Kidney (tissue), 13 donors: ENCODE measurements at regions not wholly inside any gene's neighbourhood (a gene's known extent, or its start where the extent isn't known, plus 50 kb on each side); places are given as distances from the start of the nearest gene placed in this dataset.

Source experiments
- DNase-seq, 5 donors: peaks; one replicate each; pipeline ENCODE4 v3.0.0-alpha.2; 2013 to 2020
- FAIRE-seq: peaks from 2 replicates; lab custom pipeline; 2012; peaks lifted over from hg19 to GRCh38; lab: Jason Lieb, UNC
- H3K27ac ChIP-seq, 2 donors: one replicate each; pipeline ENCODE4 v1.7.0; 2013; ENCODE audit warnings: low read depth in 2 of 2, low read length in 2 of 2, inconsistent platforms in 1 of 2
- H3K27me3 ChIP-seq: one replicate; pipeline ENCODE4 v1.7.1; 2013; ENCODE audit warnings: low read length, inconsistent platforms; ENCODE audit not compliant: control insufficient read depth, insufficient read depth
- H3K36me3 ChIP-seq, 3 donors: one replicate each; pipeline versions ENCODE4 v1.7.0 to v1.7.1; 2013; ENCODE audit warnings: low read length in 3 of 3, control low read depth in 1 of 3, inconsistent platforms in 1 of 3; ENCODE audit not compliant: insufficient read depth in 3 of 3, control insufficient read depth in 2 of 3
- H3K4me1 ChIP-seq, 3 donors: one replicate each; pipeline versions ENCODE4 v1.7.0 to v1.7.1; 2013; ENCODE audit warnings: low read length in 3 of 3, inconsistent platforms in 1 of 3, low read depth in 1 of 3; ENCODE audit not compliant: control insufficient read depth in 2 of 3, insufficient read depth in 2 of 3
- H3K4me3 ChIP-seq, 3 donors: one replicate each; pipeline versions ENCODE4 v1.7.0 to v1.8.1; 2013; ENCODE audit warnings: low read length in 3 of 3, control low read depth in 1 of 3, inconsistent platforms in 1 of 3
- H3K9ac ChIP-seq, 3 donors: one replicate each; pipeline versions ENCODE4 v1.7.0 to v1.7.1; 2013; ENCODE audit warnings: low read length in 3 of 3, control low read depth in 1 of 3, inconsistent platforms in 1 of 3
- H3K9me3 ChIP-seq, 3 donors: one replicate each; pipeline versions ENCODE4 v1.7.0 to v1.7.1; 2013; ENCODE audit warnings: low read length in 3 of 3, control low read depth in 1 of 3, inconsistent platforms in 1 of 3; ENCODE audit not compliant: control insufficient read depth in 2 of 3, insufficient read depth in 1 of 3
- CTCF ChIP-seq: IDR thresholded peaks from 3 replicates; pipeline ENCODE4 v1.5.1; 2012; ENCODE audit warnings: mild to moderate bottlenecking, moderate library complexity, borderline replicate concordance; ENCODE audit not compliant: insufficient read depth; ENCODE audit errors: extremely low read depth
- intact Hi-C: fragments of 100-400 bp; cut with DNase I; formaldehyde crosslinking; loops from one replicate; pipeline ENCODE4 v1.11.1; 2022
- donor health status: control.
- donor health status: control.
- donor health status: control.
- donor health status: control.
- donor health status: control.
- donor health status: DM: yes; HTN: yes; CAD: no.
- donor health status: Normal renal cell carcinoma (clear cell type).

- no peak overlapping the region for H3K4me3 ChIP-seq
- H3K27ac ChIP-seq: no peak overlapping the region
- H3K9ac ChIP-seq: no peak overlapping the region
- H3K9me3 ChIP-seq: no peaks in the 10 kb centered on the region
- no peaks in the 10 kb centered on the region for H3K36me3 ChIP-seq
- FAIRE-seq (no peak), DNase-seq (no peak)
- no peaks in the 10 kb centered on the region for H3K27me3 ChIP-seq
- intact Hi-C loops: no loop called here
- H3K4me1 ChIP-seq: peaks cover 0 to 7% (median 2%) of the 10 kb centered on the region in 3 donors
- TF ChIP-seq CTCF: no peak
Observed at GRCh38 chrX:43586830-43587229, 69.3 kb upstream of the MAOA start.

GRCh38 chrX:43589735-43590134 is 66.4 kb upstream of the MAOA start:
- intact Hi-C loops: no loop called here
- no peaks in the 10 kb centered on the region for H3K27me3 ChIP-seq
- H3K36me3 ChIP-seq: no peaks in the 10 kb centered on the region
- H3K9ac ChIP-seq: peak overlapping the region in 1 of 3 donors; percentile 12
- H3K4me1 ChIP-seq: peaks cover 0 to 7% (median 2%) of the 10 kb centered on the region in 3 donors
- no peaks in the 10 kb centered on the region for H3K9me3 ChIP-seq
- no peak for TF ChIP-seq CTCF
- FAIRE-seq (peak; percentile 94), DNase-seq (peak in 1 of 5 donors; percentile 3)
- H3K27ac ChIP-seq: peak overlapping the region; percentile 23 to 67
- peak overlapping the region in 1 of 3 donors; percentile 29 for H3K4me3 ChIP-seq

GRCh38 chrX:43590150-43590549 is 65.9 kb upstream of the MAOA start:
- peak overlapping the region in 1 of 3 donors; percentile 29 for H3K4me3 ChIP-seq
- H3K9me3 ChIP-seq: no peaks in the 10 kb centered on the region
- H3K9ac ChIP-seq: peak overlapping the region in 1 of 3 donors; percentile 12
- no peak for TF ChIP-seq CTCF
- H3K27me3 ChIP-seq: no peaks in the 10 kb centered on the region
- intact Hi-C loops: no loop called here
- H3K27ac ChIP-seq: peak overlapping the region; percentile 23 to 57
- FAIRE-seq (no peak), DNase-seq (no peak)
- peaks cover 0 to 7% (median 2%) of the 10 kb centered on the region in 3 donors for H3K4me1 ChIP-seq
- H3K36me3 ChIP-seq: no peaks in the 10 kb centered on the region

- Histone ChIP-seq H3K27ac (no peak overlapping the region), H3K4me3 (no peak overlapping the region), H3K36me3 (no peaks in the 10 kb centered on the region), H3K9me3 (no peaks in the 10 kb centered on the region), H3K27me3 (no peaks in the 10 kb centered on the region), H3K9ac (no peak overlapping the region), H3K4me1 (peaks cover 0 to 7% (median 2%) of the 10 kb centered on the region in 3 donors)
- FAIRE-seq (no peak), DNase-seq (no peak)
- TF ChIP-seq CTCF: no peak
- intact Hi-C loops: no loop called here
Observed at GRCh38 chrX:43592597-43592996, 63.5 kb upstream of the MAOA start.
